Fibroblast of the aortic adventitia (primary cell): ENCODE measurements at regions not wholly inside any gene's neighbourhood (a gene's known extent, or its start where the extent isn't known, plus 50 kb on each side); places are given as distances from the start of the nearest gene placed in this dataset.

Experiments
- DNase-seq: peaks from one replicate; pipeline ENCODE4 v3.0.0-alpha.2; 2010; ENCODE audit warnings: low read depth
- H3K4me3 ChIP-seq: 2 replicates; pipeline ENCODE4 v1.5.1; 2011; ENCODE audit warnings: low read depth, mild to moderate bottlenecking, control low read depth, low read length, moderate library complexity
- CTCF ChIP-seq: IDR thresholded peaks from 2 replicates; pipeline ENCODE4 v1.5.1; 2011; ENCODE audit warnings: mild to moderate bottlenecking, low read length, control low read depth, inconsistent platforms; ENCODE audit not compliant: insufficient read depth

- no peak overlapping the region for H3K4me3 ChIP-seq
- TF ChIP-seq CTCF = no peak
- peak; percentile 89 for DNase-seq
Measured at GRCh38 chr10:21399392-21400035, 126.0 kb downstream of the SKIDA1 start.

GRCh38 chr10:21398563-21399231 lies 126.8 kb downstream of the SKIDA1 start:
- no peak for TF ChIP-seq CTCF
- H3K4me3 ChIP-seq = no peak overlapping the region
- peak; percentile 27 for DNase-seq

GRCh38 chr10:21396889-21397288 lies 128.6 kb downstream of the SKIDA1 start:
- no peak for TF ChIP-seq CTCF
- DNase-seq = no peak
- H3K4me3 ChIP-seq = no peak overlapping the region

- H3K4me3 ChIP-seq = no peak overlapping the region
- no peak for DNase-seq
- no peak for TF ChIP-seq CTCF
Measured at GRCh38 chr10:21393931-21394330, 131.6 kb downstream of the SKIDA1 start.

- no peak overlapping the region for H3K4me3 ChIP-seq
- no peak for TF ChIP-seq CTCF
- DNase-seq = no peak
Measured at GRCh38 chr10:21388589-21388988, 136.9 kb downstream of the SKIDA1 start.

GRCh38 chr10:21387868-21388267 lies 137.6 kb downstream of the SKIDA1 start:
- no peak for TF ChIP-seq CTCF
- H3K4me3 ChIP-seq = no peak overlapping the region
- no peak for DNase-seq
